DOHH2 (cell line): ENCODE measurements at regions not wholly inside any gene's neighbourhood (a gene's known extent, or its start where the extent isn't known, plus 50 kb on each side); places are given as distances from the start of the nearest gene placed in this dataset.

ENCODE experiments used
- H3F3A ChIP-seq: fragments of 200-600 bp; sonication (generic), shearing (Covaris generic); 2 replicates; pipeline ENCODE4 v1.6.0; 2016; ENCODE audit warnings: antibody characterized with exemption, mild to moderate bottlenecking; ENCODE audit not compliant: control insufficient read depth, insufficient read depth
- H3K27ac ChIP-seq: fragments of 200-600 bp; sonication (generic); 2 replicates; pipeline ENCODE4 v1.5.1; 2014; ENCODE audit warnings: low read depth, mild to moderate bottlenecking, low read length, moderate library complexity
- H3K27me3 ChIP-seq: fragments of 200-600 bp; sonication (generic); 2 replicates; pipeline ENCODE4 v1.6.1; 2014; ENCODE audit warnings: mild to moderate bottlenecking, low read length, mixed read lengths; ENCODE audit not compliant: control insufficient read depth
- H3K36me3 ChIP-seq: fragments of 200-600 bp; sonication (generic); 2 replicates; pipeline ENCODE4 v1.6.1; 2014; ENCODE audit warnings: mild to moderate bottlenecking, low read length, moderate library complexity, mixed read lengths; ENCODE audit not compliant: control insufficient read depth
- H3K4me1 ChIP-seq: fragments of 200-600 bp; sonication (generic); 2 replicates; pipeline ENCODE4 v1.6.1; 2014; ENCODE audit warnings: mild to moderate bottlenecking, low read length, mixed read lengths; ENCODE audit not compliant: control insufficient read depth
- H3K4me2 ChIP-seq: fragments of 200-600 bp; sonication (generic); 2 replicates; pipeline ENCODE4 v1.6.0; 2014; ENCODE audit warnings: mild to moderate bottlenecking, low read length, moderate library complexity
- H3K4me3 ChIP-seq: fragments of 200-600 bp; sonication (generic); 2 replicates; pipeline ENCODE4 v1.5.1; 2014; ENCODE audit warnings: mild to moderate bottlenecking, low read length, mixed read lengths
- H3K79me2 ChIP-seq: fragments of 200-600 bp; sonication (generic); 2 replicates; pipeline ENCODE4 v1.6.1; 2014; ENCODE audit warnings: mild to moderate bottlenecking, low read length, mixed read lengths; ENCODE audit not compliant: control insufficient read depth
- H3K9me2 ChIP-seq: fragments of 200-600 bp; sonication (generic); replicated peaks from 2 replicates; pipeline ENCODE4 v1.6.1; 2014; ENCODE audit warnings: mild to moderate bottlenecking, low read length, mixed read lengths; ENCODE audit not compliant: control insufficient read depth
- H3K9me3 ChIP-seq: fragments of 200-600 bp; sonication (generic); 2 replicates; pipeline ENCODE4 v1.6.1; 2014; ENCODE audit warnings: antibody characterized with exemption, low read length, mixed read lengths; ENCODE audit not compliant: control insufficient read depth, insufficient read depth
- H4K20me1 ChIP-seq: fragments of 200-600 bp; sonication (generic); 2 replicates; pipeline ENCODE4 v1.6.0; 2014; ENCODE audit warnings: low read depth, mild to moderate bottlenecking, antibody characterized with exemption, low read length, moderate library complexity; ENCODE audit not compliant: control insufficient read depth, insufficient read depth
- EZH2phosphoT487 ChIP-seq: fragments of 200-600 bp; sonication (generic); IDR thresholded peaks from 2 replicates; pipeline ENCODE4 v1.6.1; 2017; ENCODE audit warnings: borderline replicate concordance, mild to moderate bottlenecking, antibody characterized with exemption, low read length, moderate library complexity, mixed read lengths
- TF ChIP-seq, protein P1 (sequence below): fragments of 200-600 bp; sonication (generic); IDR thresholded peaks from one replicate; pipeline ENCODE4 v1.5.1; 2014; ENCODE audit warnings: antibody characterized with exemption, mild to moderate bottlenecking, low read depth, low read length; ENCODE audit not compliant: poor library complexity, severe bottlenecking

GRCh38 chr10:125269716-125270115 lies 109.4 kb upstream of the CTBP2 start:
- Histone ChIP-seq H3K4me3 (no peak overlapping the region), H3K9me3 (no peaks in the 10 kb centered on the region), H3K9me2 (no peaks in the 10 kb centered on the region), H3K4me2 (no peak overlapping the region), H4K20me1 (no peaks in the 10 kb centered on the region), H3K79me2 (no peaks in the 10 kb centered on the region), H3K4me1 (no peaks in the 10 kb centered on the region), H3K27me3 (no peaks in the 10 kb centered on the region), H3K27ac (no peak overlapping the region), H3K36me3 (no peaks in the 10 kb centered on the region), H3F3A (no peaks in the 10 kb centered on the region)
- no peak for TF ChIP-seq EZH2phosphoT487
- TF ChIP-seq, protein P1, sequence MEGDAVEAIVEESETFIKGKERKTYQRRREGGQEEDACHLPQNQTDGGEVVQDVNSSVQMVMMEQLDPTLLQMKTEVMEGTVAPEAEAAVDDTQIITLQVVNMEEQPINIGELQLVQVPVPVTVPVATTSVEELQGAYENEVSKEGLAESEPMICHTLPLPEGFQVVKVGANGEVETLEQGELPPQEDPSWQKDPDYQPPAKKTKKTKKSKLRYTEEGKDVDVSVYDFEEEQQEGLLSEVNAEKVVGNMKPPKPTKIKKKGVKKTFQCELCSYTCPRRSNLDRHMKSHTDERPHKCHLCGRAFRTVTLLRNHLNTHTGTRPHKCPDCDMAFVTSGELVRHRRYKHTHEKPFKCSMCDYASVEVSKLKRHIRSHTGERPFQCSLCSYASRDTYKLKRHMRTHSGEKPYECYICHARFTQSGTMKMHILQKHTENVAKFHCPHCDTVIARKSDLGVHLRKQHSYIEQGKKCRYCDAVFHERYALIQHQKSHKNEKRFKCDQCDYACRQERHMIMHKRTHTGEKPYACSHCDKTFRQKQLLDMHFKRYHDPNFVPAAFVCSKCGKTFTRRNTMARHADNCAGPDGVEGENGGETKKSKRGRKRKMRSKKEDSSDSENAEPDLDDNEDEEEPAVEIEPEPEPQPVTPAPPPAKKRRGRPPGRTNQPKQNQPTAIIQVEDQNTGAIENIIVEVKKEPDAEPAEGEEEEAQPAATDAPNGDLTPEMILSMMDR: no peak

DNA sequence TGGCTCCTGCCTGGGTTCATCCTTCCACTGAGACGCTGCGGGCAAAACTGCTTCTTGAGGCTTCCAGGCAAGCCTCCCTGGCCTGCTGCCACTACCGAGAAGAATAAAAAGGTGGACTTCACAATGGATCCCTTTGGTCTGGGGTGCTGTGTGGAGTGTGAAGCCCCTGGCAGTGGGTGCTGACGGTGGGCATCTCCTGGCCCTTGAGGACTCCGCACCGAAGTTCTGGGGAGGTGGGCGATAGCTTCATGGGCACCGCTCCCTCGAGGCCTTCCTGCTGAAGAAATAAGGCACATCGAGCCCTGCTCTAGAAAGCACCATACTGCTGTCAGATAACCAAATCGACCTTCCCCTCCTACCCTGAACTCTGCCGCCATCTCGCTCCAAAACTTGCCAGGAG lies 106.6 kb upstream of the CTBP2 start:
- H3K4me1 ChIP-seq: no peaks in the 10 kb centered on the region
- H3F3A ChIP-seq: no peaks in the 10 kb centered on the region
- H4K20me1 ChIP-seq: no peaks in the 10 kb centered on the region
- no peaks in the 10 kb centered on the region for H3K9me2 ChIP-seq
- H3K4me2 ChIP-seq: no peak overlapping the region
- H3K79me2 ChIP-seq: no peaks in the 10 kb centered on the region
- no peak overlapping the region for H3K27ac ChIP-seq
- no peaks in the 10 kb centered on the region for H3K9me3 ChIP-seq
- no peak overlapping the region for H3K4me3 ChIP-seq
- TF ChIP-seq, protein P1: no peak
- TF ChIP-seq EZH2phosphoT487: no peak
- no peaks in the 10 kb centered on the region for H3K36me3 ChIP-seq
- H3K27me3 ChIP-seq: no peaks in the 10 kb centered on the region

- H3K27ac ChIP-seq: no peak overlapping the region
- H3K4me3 ChIP-seq: no peak overlapping the region
- H3K79me2 ChIP-seq: no peaks in the 10 kb centered on the region
- H3K4me1 ChIP-seq: no peaks in the 10 kb centered on the region
- no peak for TF ChIP-seq EZH2phosphoT487
- TF ChIP-seq, protein P1: no peak
- H3K9me2 ChIP-seq: no peaks in the 10 kb centered on the region
- no peaks in the 10 kb centered on the region for H4K20me1 ChIP-seq
- no peaks in the 10 kb centered on the region for H3K36me3 ChIP-seq
- H3K9me3 ChIP-seq: no peaks in the 10 kb centered on the region
- no peak overlapping the region for H3K4me2 ChIP-seq
- no peaks in the 10 kb centered on the region for H3K27me3 ChIP-seq
- no peaks in the 10 kb centered on the region for H3F3A ChIP-seq
Measured at GRCh38 chr10:125266541-125266940, 106.2 kb upstream of the CTBP2 start.

- H4K20me1 ChIP-seq: no peaks in the 10 kb centered on the region
- TF ChIP-seq, protein P1: no peak
- TF ChIP-seq EZH2phosphoT487: no peak
- no peak overlapping the region for H3K27ac ChIP-seq
- no peaks in the 10 kb centered on the region for H3K27me3 ChIP-seq
- H3K9me3 ChIP-seq: no peaks in the 10 kb centered on the region
- H3K4me2 ChIP-seq: no peak overlapping the region
- H3K4me1 ChIP-seq: no peaks in the 10 kb centered on the region
- no peaks in the 10 kb centered on the region for H3K36me3 ChIP-seq
- no peaks in the 10 kb centered on the region for H3K9me2 ChIP-seq
- H3K4me3 ChIP-seq: no peak overlapping the region
- H3K79me2 ChIP-seq: no peaks in the 10 kb centered on the region
- H3F3A ChIP-seq: no peaks in the 10 kb centered on the region
Measured at GRCh38 chr10:125265579-125265955, 105.2 kb upstream of the CTBP2 start.
